Epithelial cell of prostate (primary cell): ENCODE measurements at regions not wholly inside any gene's neighbourhood (a gene's known extent, or its start where the extent isn't known, plus 50 kb on each side); places are given as distances from the start of the nearest gene placed in this dataset.
"Not testable (repeated sequence)": the region's sequence is repeated elsewhere in the genome, so short reads cannot be mapped to it uniquely, and the experiment has no call there.

ENCODE experiments used
- DNase-seq: peaks from one replicate; pipeline ENCODE4 v3.0.0-alpha.2; 2011; ENCODE audit warnings: low read depth, low spot score
- H3K27ac ChIP-seq: fragments of 450-650 bp; 2 replicates; pipeline ENCODE4 v1.5.1; 2017; ENCODE audit warnings: mild to moderate bottlenecking

GRCh38 chr9:126055381-126055985, 271.1 kb upstream of the MVB12B start:
- peak; percentile 10 for DNase-seq
- H3K27ac ChIP-seq = no peak overlapping the region

GRCh38 chr9:126056312-126057021, 270.2 kb upstream of the MVB12B start:
- DNase-seq = no peak
- H3K27ac ChIP-seq = no peak overlapping the region

GRCh38 chr9:126057121-126057825, 269.4 kb upstream of the MVB12B start:
- no peak for DNase-seq
- no peak overlapping the region for H3K27ac ChIP-seq

GRCh38 chr9:126058011-126058531, 268.6 kb upstream of the MVB12B start:
- no peak for DNase-seq
- no peak overlapping the region for H3K27ac ChIP-seq

- no peak overlapping the region for H3K27ac ChIP-seq
- no peak for DNase-seq
Measured at GRCh38 chr9:126058591-126058990, 268.0 kb upstream of the MVB12B start.

- no peak for DNase-seq
Measured at GRCh38 chr9:126061575-126061974, 265.1 kb upstream of the MVB12B start.

GRCh38 chr9:126062158-126062886, 264.3 kb upstream of the MVB12B start:
- DNase-seq = no peak
- no peak overlapping the region for H3K27ac ChIP-seq

More at GRCh38 chr9:126061575-126061974, 265.1 kb upstream of the MVB12B start:
- no peak overlapping the region for H3K27ac ChIP-seq

- no peak for DNase-seq
- H3K27ac ChIP-seq = no peak overlapping the region
Measured at GRCh38 chr9:126063326-126063725, 263.3 kb upstream of the MVB12B start.

- no peak overlapping the region for H3K27ac ChIP-seq
- DNase-seq = no peak
Measured at GRCh38 chr9:126066131-126066530, 260.5 kb upstream of the MVB12B start.

- no peak overlapping the region for H3K27ac ChIP-seq
- no peak for DNase-seq
Measured at GRCh38 chr9:126067031-126067734, 259.4 kb upstream of the MVB12B start.

- no peak overlapping the region for H3K27ac ChIP-seq
- DNase-seq = no peak
Measured at GRCh38 chr9:126068534-126069230, 257.9 kb upstream of the MVB12B start.

GRCh38 chr9:126069400-126069955, 257.2 kb upstream of the MVB12B start:
- DNase-seq = no peak
- H3K27ac ChIP-seq = no peak overlapping the region

- no peak overlapping the region for H3K27ac ChIP-seq
- DNase-seq = no peak
Measured at GRCh38 chr9:126070058-126070655, 256.5 kb upstream of the MVB12B start.

GRCh38 chr9:126071076-126071750, 255.4 kb upstream of the MVB12B start:
- DNase-seq = no peak
- H3K27ac ChIP-seq = no peak overlapping the region

GRCh38 chr9:126077656-126078055, 249.0 kb upstream of the MVB12B start:
- DNase-seq, H3K27ac ChIP-seq: not testable (repeated sequence)

- no peak for DNase-seq
Measured at GRCh38 chr9:126080641-126081040, 246.0 kb upstream of the MVB12B start.

GRCh38 chr9:126081746-126082145, 244.9 kb upstream of the MVB12B start:
- DNase-seq = no peak
- no peak overlapping the region for H3K27ac ChIP-seq

More at GRCh38 chr9:126080641-126081040, 246.0 kb upstream of the MVB12B start:
- no peak overlapping the region for H3K27ac ChIP-seq

- DNase-seq = no peak
Measured at GRCh38 chr9:126084008-126084407, 242.6 kb upstream of the MVB12B start.

More at GRCh38 chr9:126084008-126084407, 242.6 kb upstream of the MVB12B start:
- no peak overlapping the region for H3K27ac ChIP-seq
